ENCODE measurements at regions not wholly inside any gene's neighbourhood (a gene's known extent, or its start where the extent isn't known, plus 50 kb on each side); places are given as distances from the start of the nearest gene placed in this dataset.

DNA sequence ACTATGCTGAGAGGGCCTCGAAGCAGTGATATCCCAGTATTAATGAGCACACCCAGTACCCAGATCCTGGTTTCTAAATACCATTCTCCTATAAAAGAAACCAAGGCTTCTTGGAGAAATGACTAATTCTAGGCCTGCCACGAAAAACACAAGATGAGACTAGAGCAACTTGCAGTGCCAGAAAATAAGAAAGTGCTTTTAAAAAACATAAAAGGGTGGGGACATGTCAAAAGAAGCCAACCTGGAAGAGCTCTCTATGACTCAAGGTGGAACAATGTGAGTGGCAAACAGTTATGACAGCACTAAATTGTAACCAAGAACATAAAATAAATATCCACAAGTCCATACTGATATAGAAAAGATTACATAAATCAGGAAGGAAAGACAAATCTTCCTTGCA lies 153.2 kb upstream of the KCNJ18 start:
- WGBS (ENCODE audit: insufficient coverage, insufficient replicate concordance, low lambda C conversion rate, missing lambda C conversion rate) = 0% methylated on average over 2 of the region's 2 CpGs
- no peak for FAIRE-seq

More for the DNA sequence above, 153.2 kb upstream of the KCNJ18 start:
- RAD21 ChIA-PET (ENCODE audit: unreplicated experiment) = no interaction called here
- Histone ChIP-seq H4K20me1 (ENCODE audit: control insufficient read depth, insufficient read depth) (no peaks in the 10 kb centered on the region), H3K9me3 (replicated peaks; ENCODE audit: control insufficient read depth, insufficient read depth, low read length) (no peaks in the 10 kb centered on the region; the same call in 2 of the 3 replicates), H3K79me2 (ENCODE audit: control insufficient read depth, insufficient read depth, low read length) (no peaks in the 10 kb centered on the region), H3K4me3 (no peak overlapping the region), H3K9ac (ENCODE audit: control insufficient read depth, insufficient read depth, low read length) (no peak overlapping the region), H3K27ac (ENCODE audit: control insufficient read depth, insufficient read depth) (no peak overlapping the region), H2AFZ (ENCODE audit: control insufficient read depth, low read depth, low read length) (no peak overlapping the region), H3K4me1 (ENCODE audit: control insufficient read depth, insufficient read depth, low read length) (no peaks in the 10 kb centered on the region), H3K27me3 (replicated peaks in 1 of 2; ENCODE audit: control insufficient read depth in 2 of 2, insufficient read depth in 2 of 2, low read length in 1 of 2) (no peaks in the 10 kb centered on the region), H3K36me3 (ENCODE audit: control insufficient read depth in 2 of 2, insufficient read depth in 2 of 2, low read length in 1 of 2) (no peaks in the 10 kb centered on the region), H3K4me2 (ENCODE audit: control insufficient read depth, insufficient read depth) (no peak overlapping the region)
- DNase-seq (ENCODE audit: low read depth, low spot score) (no peak), ATAC-seq (no peak)
- CTCF ChIA-PET = no interaction called here
- SMC1A ChIA-PET (ENCODE audit: uncharacterized antibody, unreplicated experiment) = no interaction called here
- in situ Hi-C loops (cut with MboI) = no loop called here
- POLR2A ChIA-PET = no interaction called here
- no TSS peak for BruUV-seq (replicated peaks)
- intact Hi-C loops (cut with micrococcal nuclease; ENCODE audit: unreplicated experiment) = no loop called here
- TF ChIP-seq, protein P1, sequence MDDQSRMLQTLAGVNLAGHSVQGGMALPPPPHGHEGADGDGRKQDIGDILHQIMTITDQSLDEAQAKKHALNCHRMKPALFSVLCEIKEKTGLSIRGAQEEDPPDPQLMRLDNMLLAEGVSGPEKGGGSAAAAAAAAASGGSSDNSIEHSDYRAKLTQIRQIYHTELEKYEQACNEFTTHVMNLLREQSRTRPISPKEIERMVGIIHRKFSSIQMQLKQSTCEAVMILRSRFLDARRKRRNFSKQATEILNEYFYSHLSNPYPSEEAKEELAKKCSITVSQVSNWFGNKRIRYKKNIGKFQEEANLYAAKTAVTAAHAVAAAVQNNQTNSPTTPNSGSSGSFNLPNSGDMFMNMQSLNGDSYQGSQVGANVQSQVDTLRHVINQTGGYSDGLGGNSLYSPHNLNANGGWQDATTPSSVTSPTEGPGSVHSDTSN (IDR thresholded peaks at IDR 0.05; ENCODE audit: insufficient replicate concordance, low read depth, low read length) = no peak
- TF ChIP-seq MYC (IDR thresholded peaks at IDR 0.05; ENCODE audit: insufficient read depth, insufficient read length, insufficient replicate concordance, low read length, severe bottlenecking) = no peak
- no peak for TF ChIP-seq YY1 (IDR thresholded peaks at IDR 0.05; ENCODE audit: low read depth, low read length)
- no peak for TF ChIP-seq NR2C1 (IDR thresholded peaks at IDR 0.05)
- no peak for TF ChIP-seq KDM1A (IDR thresholded peaks at IDR 0.05; ENCODE audit: borderline replicate concordance)
- TF ChIP-seq CEBPB (IDR thresholded peaks at IDR 0.05; ENCODE audit: borderline replicate concordance in 1 of 2, low read depth in 2 of 2, low read length in 2 of 2) = no peak
- no peak for TF ChIP-seq HDAC6 (IDR thresholded peaks at IDR 0.05; ENCODE audit: unreplicated experiment)
- no peak for TF ChIP-seq TCF12 (IDR thresholded peaks at IDR 0.05; ENCODE audit: low read depth, low read length)
- TF ChIP-seq IKZF1 (conservative IDR thresholded peaks at IDR 0.05) = no peak
- TF ChIP-seq RFX5 (IDR thresholded peaks at IDR 0.05; ENCODE audit: low read depth, low read length) = no peak
- no peak for TF ChIP-seq RUNX3 (IDR thresholded peaks at IDR 0.05; ENCODE audit: low read length)
- no peak for TF ChIP-seq POLR2A (IDR thresholded peaks at IDR 0.05; ENCODE audit: low read depth, low read length)
- TF ChIP-seq EZH2 (IDR thresholded peaks at IDR 0.05; ENCODE audit: borderline replicate concordance, control insufficient read depth, low read depth, low read length) = no peak
- TF ChIP-seq, protein P2, sequence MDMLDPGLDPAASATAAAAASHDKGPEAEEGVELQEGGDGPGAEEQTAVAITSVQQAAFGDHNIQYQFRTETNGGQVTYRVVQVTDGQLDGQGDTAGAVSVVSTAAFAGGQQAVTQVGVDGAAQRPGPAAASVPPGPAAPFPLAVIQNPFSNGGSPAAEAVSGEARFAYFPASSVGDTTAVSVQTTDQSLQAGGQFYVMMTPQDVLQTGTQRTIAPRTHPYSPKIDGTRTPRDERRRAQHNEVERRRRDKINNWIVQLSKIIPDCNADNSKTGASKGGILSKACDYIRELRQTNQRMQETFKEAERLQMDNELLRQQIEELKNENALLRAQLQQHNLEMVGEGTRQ (IDR thresholded peaks at IDR 0.05; ENCODE audit: borderline replicate concordance, low read depth, low read length) = no peak
- TF ChIP-seq SMC3 (IDR thresholded peaks at IDR 0.05; ENCODE audit: borderline replicate concordance, low read length) = no peak
